KMS-11 (cell line): ENCODE measurements at regions not wholly inside any gene's neighbourhood (a gene's known extent, or its start where the extent isn't known, plus 50 kb on each side); places are given as distances from the start of the nearest gene placed in this dataset.

Experiments
- H2AFZ ChIP-seq: fragments of 200-600 bp; sonication (generic); 2 replicates; pipeline ENCODE4 v1.6.1; 2016; ENCODE audit warnings: antibody characterized with exemption, mixed run types, low read depth
- H3K27ac ChIP-seq: fragments of 200-600 bp; sonication (generic); 2 replicates; pipeline ENCODE4 v1.6.1; 2016; ENCODE audit warnings: mild to moderate bottlenecking, mixed run types
- H3K27me3 ChIP-seq: fragments of 200-600 bp; sonication (generic); 2 replicates; pipeline ENCODE4 v1.6.1; 2017; ENCODE audit warnings: mild to moderate bottlenecking, low read depth, mixed run types, moderate library complexity; ENCODE audit not compliant: insufficient read depth
- H3K36me3 ChIP-seq: fragments of 200-600 bp; sonication (generic); 2 replicates; pipeline ENCODE4 v1.6.1; 2017; ENCODE audit warnings: mild to moderate bottlenecking, mixed run types; ENCODE audit not compliant: insufficient read depth
- H3K4me1 ChIP-seq: fragments of 200-600 bp; sonication (generic); 2 replicates; pipeline ENCODE4 v1.6.1; 2016; ENCODE audit warnings: mild to moderate bottlenecking, low read depth, mixed run types; ENCODE audit not compliant: poor library complexity, severe bottlenecking
- H3K4me2 ChIP-seq: fragments of 200-600 bp; sonication (generic); 2 replicates; pipeline ENCODE4 v1.7.0; 2016; ENCODE audit warnings: mild to moderate bottlenecking, mixed run types
- H3K4me3 ChIP-seq: fragments of 200-600 bp; sonication (generic); IDR thresholded peaks from 2 replicates; pipeline ENCODE4 v1.6.1; 2017; ENCODE audit warnings: low read depth, low read length, mixed read lengths; ENCODE audit not compliant: insufficient read depth
- H3K79me2 ChIP-seq: fragments of 200-600 bp; sonication (generic); 2 replicates; pipeline ENCODE4 v1.6.1; 2016; ENCODE audit warnings: low read depth, mixed run types; ENCODE audit not compliant: insufficient read depth
- H3K9ac ChIP-seq: fragments of 200-600 bp; sonication (generic); 2 replicates; pipeline ENCODE4 v1.6.1; 2016; ENCODE audit warnings: mild to moderate bottlenecking, mixed run types
- H4K20me1 ChIP-seq: fragments of 200-600 bp; sonication (generic); 2 replicates; pipeline ENCODE4 v1.6.1; 2016; ENCODE audit warnings: mild to moderate bottlenecking, mixed run types; ENCODE audit not compliant: insufficient read depth
- TF ChIP-seq, protein P1 (sequence below): fragments of 200-600 bp; sonication (generic); conservative IDR thresholded peaks from 2 replicates; pipeline ENCODE4 v1.6.1; 2017; ENCODE audit warnings: low read depth, mild to moderate bottlenecking, antibody characterized with exemption, low read length, moderate library complexity, mixed read lengths

DNA sequence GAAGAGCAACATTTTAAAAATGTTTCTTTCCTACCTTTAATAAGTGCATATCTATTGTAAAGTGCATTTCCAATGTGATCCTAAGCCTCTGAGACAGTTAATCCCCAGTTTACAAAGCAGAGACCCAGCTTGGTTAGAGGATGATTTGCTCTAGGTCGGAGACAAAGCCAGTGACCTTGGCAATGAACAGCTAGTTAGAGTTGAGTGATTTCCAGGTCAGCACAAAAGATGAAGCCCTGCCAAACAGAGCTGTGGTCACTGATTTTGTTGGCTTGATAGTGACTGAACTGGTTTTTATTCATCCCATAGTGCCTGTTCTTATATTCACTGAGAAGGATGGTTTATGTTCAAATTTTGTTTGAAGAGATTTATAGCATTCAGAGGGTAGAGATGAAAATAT lies 56.6 kb upstream of the CD83 start:
- Histone ChIP-seq H3K9ac (no peak overlapping the region), H2AFZ (no peak overlapping the region), H3K27me3 (no peaks in the 10 kb centered on the region), H3K27ac (no peak overlapping the region), H3K4me1 (no peaks in the 10 kb centered on the region), H4K20me1 (no peaks in the 10 kb centered on the region), H3K4me2 (no peak overlapping the region), H3K79me2 (no peaks in the 10 kb centered on the region), H3K36me3 (no peaks in the 10 kb centered on the region), H3K4me3 (no peak overlapping the region)
- TF ChIP-seq, protein P1, sequence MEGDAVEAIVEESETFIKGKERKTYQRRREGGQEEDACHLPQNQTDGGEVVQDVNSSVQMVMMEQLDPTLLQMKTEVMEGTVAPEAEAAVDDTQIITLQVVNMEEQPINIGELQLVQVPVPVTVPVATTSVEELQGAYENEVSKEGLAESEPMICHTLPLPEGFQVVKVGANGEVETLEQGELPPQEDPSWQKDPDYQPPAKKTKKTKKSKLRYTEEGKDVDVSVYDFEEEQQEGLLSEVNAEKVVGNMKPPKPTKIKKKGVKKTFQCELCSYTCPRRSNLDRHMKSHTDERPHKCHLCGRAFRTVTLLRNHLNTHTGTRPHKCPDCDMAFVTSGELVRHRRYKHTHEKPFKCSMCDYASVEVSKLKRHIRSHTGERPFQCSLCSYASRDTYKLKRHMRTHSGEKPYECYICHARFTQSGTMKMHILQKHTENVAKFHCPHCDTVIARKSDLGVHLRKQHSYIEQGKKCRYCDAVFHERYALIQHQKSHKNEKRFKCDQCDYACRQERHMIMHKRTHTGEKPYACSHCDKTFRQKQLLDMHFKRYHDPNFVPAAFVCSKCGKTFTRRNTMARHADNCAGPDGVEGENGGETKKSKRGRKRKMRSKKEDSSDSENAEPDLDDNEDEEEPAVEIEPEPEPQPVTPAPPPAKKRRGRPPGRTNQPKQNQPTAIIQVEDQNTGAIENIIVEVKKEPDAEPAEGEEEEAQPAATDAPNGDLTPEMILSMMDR = no peak

DNA sequence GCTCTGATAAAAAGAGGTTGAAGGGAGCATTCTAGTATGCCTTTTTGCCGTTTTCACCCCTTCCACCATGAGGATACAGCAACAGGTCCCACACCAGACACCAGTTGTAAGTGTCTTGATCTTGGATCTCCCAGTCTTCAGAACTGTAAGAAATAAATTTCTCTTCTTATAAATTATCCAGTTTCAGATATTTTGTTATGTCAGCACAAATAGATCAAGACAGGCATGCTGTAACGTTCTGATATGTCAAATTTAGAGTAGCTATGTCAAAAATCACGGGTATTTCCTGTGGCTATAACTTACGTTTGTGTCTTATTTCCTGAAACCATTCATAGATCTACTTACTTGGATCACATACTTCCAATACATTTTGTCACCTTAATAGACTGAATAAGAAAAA lies 55.9 kb upstream of the CD83 start:
- H3K27ac ChIP-seq = no peak overlapping the region
- H4K20me1 ChIP-seq = no peaks in the 10 kb centered on the region
- TF ChIP-seq, protein P1 = no peak
- no peaks in the 10 kb centered on the region for H3K4me1 ChIP-seq
- H3K4me2 ChIP-seq = no peak overlapping the region
- no peaks in the 10 kb centered on the region for H3K79me2 ChIP-seq
- H3K9ac ChIP-seq = no peak overlapping the region
- H3K27me3 ChIP-seq = no peaks in the 10 kb centered on the region
- no peak overlapping the region for H3K4me3 ChIP-seq
- H3K36me3 ChIP-seq = no peaks in the 10 kb centered on the region
- H2AFZ ChIP-seq = no peak overlapping the region

DNA sequence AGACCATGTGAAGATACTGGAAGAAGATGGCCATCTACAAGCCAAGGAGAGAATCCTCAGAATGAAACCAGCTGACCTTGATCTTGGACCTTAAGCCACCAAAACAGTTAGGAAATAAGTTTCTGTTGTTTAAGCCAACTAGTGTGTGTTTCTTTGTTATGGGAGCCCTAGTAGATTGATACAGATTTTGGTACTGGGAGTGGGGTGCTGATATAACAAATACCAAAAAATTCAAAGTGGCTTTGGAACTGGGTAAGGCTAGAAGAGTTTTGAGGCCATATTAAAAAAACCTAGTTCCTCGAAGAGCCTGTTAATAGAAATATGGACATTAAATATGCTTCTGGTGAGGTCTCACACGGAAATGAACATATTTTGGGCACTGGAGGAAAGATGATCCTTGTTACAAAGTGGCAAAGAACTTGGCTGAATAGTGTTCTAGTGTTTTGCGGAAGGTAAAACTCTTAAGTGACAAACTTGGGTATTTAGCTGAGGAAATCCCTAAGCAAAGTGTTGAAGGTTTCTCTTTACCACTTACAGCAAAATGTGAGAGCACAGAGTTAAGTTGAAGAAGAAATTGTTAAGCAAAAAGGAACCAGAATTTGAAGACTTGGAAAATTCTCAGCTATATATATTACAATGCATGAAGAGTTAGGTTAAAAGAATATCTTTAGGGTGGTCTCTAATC lies 55.1 kb upstream of the CD83 start:
- no peak overlapping the region for H3K27ac ChIP-seq
- TF ChIP-seq, protein P1 = no peak
- H3K9ac ChIP-seq = no peak overlapping the region
- no peaks in the 10 kb centered on the region for H3K36me3 ChIP-seq
- no peaks in the 10 kb centered on the region for H3K79me2 ChIP-seq
- H3K4me2 ChIP-seq = no peak overlapping the region
- H2AFZ ChIP-seq = no peak overlapping the region
- H4K20me1 ChIP-seq = no peaks in the 10 kb centered on the region
- no peak overlapping the region for H3K4me3 ChIP-seq
- H3K27me3 ChIP-seq = no peaks in the 10 kb centered on the region
- peaks cover 3% of the 10 kb centered on the region for H3K4me1 ChIP-seq

DNA sequence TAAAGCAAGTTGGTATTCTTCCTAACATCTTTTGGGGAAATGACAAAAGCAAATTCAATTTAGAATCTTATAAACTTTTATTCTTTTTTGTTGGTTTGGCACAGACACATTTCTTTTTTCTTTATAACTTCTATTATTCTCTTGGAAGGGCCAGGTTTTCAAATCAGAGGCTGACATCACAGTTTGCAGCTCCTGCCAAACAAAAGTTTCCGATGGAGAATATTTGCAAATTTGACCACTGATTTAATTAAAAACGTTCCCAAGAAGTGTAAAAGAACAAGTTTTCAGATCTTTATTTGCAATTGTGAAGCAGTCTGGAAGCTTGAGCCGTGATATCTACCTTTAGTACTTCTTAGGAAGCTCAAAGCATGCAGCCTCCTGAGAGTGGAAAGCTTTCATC lies 53.8 kb upstream of the CD83 start:
- Histone ChIP-seq H3K79me2 (no peaks in the 10 kb centered on the region), H3K4me1 (peaks cover 3% of the 10 kb centered on the region), H3K9ac (no peak overlapping the region), H2AFZ (no peak overlapping the region), H3K27ac (no peak overlapping the region), H3K27me3 (no peaks in the 10 kb centered on the region), H3K4me3 (no peak overlapping the region), H3K36me3 (no peaks in the 10 kb centered on the region), H3K4me2 (no peak overlapping the region), H4K20me1 (no peaks in the 10 kb centered on the region)
- TF ChIP-seq, protein P1 = no peak
